CD14-positive monocyte (primary cell): ENCODE measurements at regions not wholly inside any gene's neighbourhood (a gene's known extent, or its start where the extent isn't known, plus 50 kb on each side); places are given as distances from the start of the nearest gene placed in this dataset.

Experiments used
- DNase-seq, 3 donors: peaks; one replicate each; pipeline ENCODE4 v3.0.0-alpha.2; 2011 to 2022
- H2AFZ ChIP-seq: 2 replicates; pipeline ENCODE4 v1.6.0; 2012; ENCODE audit warnings: mild to moderate bottlenecking, low read depth, low read length, inconsistent platforms; ENCODE audit not compliant: insufficient read depth, poor library complexity, severe bottlenecking
- H3K27ac ChIP-seq, 2 donors: 1 replicate in 1 of 2; 2 replicates in 1 of 2; pipeline ENCODE4 v1.5.1; 2012 to 2013; ENCODE audit warnings: low read length in 2 of 2, control low read depth in 1 of 2, inconsistent platforms in 1 of 2, low read depth in 1 of 2, mild to moderate bottlenecking in 1 of 2
- H3K27me3 ChIP-seq, 2 donors: one replicate each; pipeline versions ENCODE4 v1.6.0 to v1.6.1; 2011 to 2013; ENCODE audit warnings: low read length in 2 of 2; ENCODE audit not compliant: control insufficient read depth in 2 of 2, insufficient read depth in 2 of 2
- H3K36me3 ChIP-seq, 2 donors: replicated peaks in 1 of 2; 1 replicate in 1 of 2; 2 replicates in 1 of 2; pipeline versions ENCODE4 v1.5.1 to v1.6.1; 2012 to 2013; ENCODE audit warnings: low read length in 2 of 2, control low read depth in 1 of 2, inconsistent platforms in 1 of 2, mild to moderate bottlenecking in 1 of 2; ENCODE audit not compliant: insufficient read depth in 2 of 2, control insufficient read depth in 1 of 2
- H3K4me1 ChIP-seq, 2 donors: 1 replicate in 1 of 2; 2 replicates in 1 of 2; pipeline versions ENCODE4 v1.5.1 to v1.6.1; 2012 to 2013; ENCODE audit warnings: low read length in 2 of 2, control low read depth in 1 of 2, inconsistent platforms in 1 of 2, mild to moderate bottlenecking in 1 of 2, moderate library complexity in 1 of 2; ENCODE audit not compliant: insufficient read depth in 2 of 2, control insufficient read depth in 1 of 2
- H3K4me2 ChIP-seq: replicated peaks from 2 replicates; pipeline ENCODE3; 2012; ENCODE audit warnings: low read length, moderate library complexity, mild to moderate bottlenecking; ENCODE audit not compliant: poor library complexity, severe bottlenecking; ENCODE audit errors: extremely low read depth
- H3K4me3 ChIP-seq, 3 experiments: fragments of 200-600 bp in 1 of 3; sonication (generic) in 1 of 3; replicated peaks in 1 of 3; 1 replicate in 2 of 3; 2 replicates in 1 of 3; pipeline ENCODE4 v1.5.1; 2011 to 2013; ENCODE audit warnings: low read length in 3 of 3, mild to moderate bottlenecking in 3 of 3, control low read depth in 2 of 3, low read depth in 2 of 3, inconsistent platforms in 1 of 3, moderate library complexity in 1 of 3
- H3K79me2 ChIP-seq: 2 replicates; pipeline ENCODE4 v1.6.0; 2012; ENCODE audit warnings: mild to moderate bottlenecking, control low read depth, inconsistent platforms, low read length, moderate library complexity; ENCODE audit not compliant: insufficient read depth
- H3K9ac ChIP-seq: 2 replicates; pipeline ENCODE4 v1.6.0; 2017; ENCODE audit warnings: low read length, mild to moderate bottlenecking; ENCODE audit not compliant: insufficient read depth, poor library complexity, severe bottlenecking
- H3K9me3 ChIP-seq, 2 donors: replicated peaks in 1 of 2; 1 replicate in 1 of 2; 2 replicates in 1 of 2; pipeline versions ENCODE4 v1.5.1 to v1.6.1; 2012 to 2013; ENCODE audit warnings: low read length in 2 of 2, control low read depth in 1 of 2; ENCODE audit not compliant: control insufficient read depth in 1 of 2, insufficient read depth in 1 of 2
- H4K20me1 ChIP-seq: 2 replicates; pipeline ENCODE4 v1.6.0; 2012; ENCODE audit warnings: mild to moderate bottlenecking, low read length, control low read depth, moderate library complexity; ENCODE audit not compliant: insufficient read depth
- H3K27ac Mint-ChIP-seq, 7 donors: one replicate each; pipeline ENCODE4 v1.8.0; 2020; ENCODE audit warnings: mild to moderate bottlenecking in 7 of 7, mixed read lengths in 7 of 7, moderate library complexity in 6 of 7, inconsistent platforms in 2 of 7
- H3K27me3 Mint-ChIP-seq, 3 donors: one replicate each; pipeline ENCODE4 v1.8.0; 2021 to 2022; ENCODE audit warnings: low read depth in 3 of 3, mild to moderate bottlenecking in 3 of 3, mixed read lengths in 3 of 3, moderate library complexity in 3 of 3, inconsistent platforms in 1 of 3
- H3K36me3 Mint-ChIP-seq, 2 donors: one replicate each; pipeline ENCODE4 v1.8.0; 2020; ENCODE audit warnings: mixed read lengths in 2 of 2, inconsistent platforms in 1 of 2, mild to moderate bottlenecking in 1 of 2
- H3K4me1 Mint-ChIP-seq: one replicate; pipeline ENCODE4 v1.8.0; 2020; ENCODE audit warnings: mild to moderate bottlenecking, mixed read lengths
- H3K4me3 Mint-ChIP-seq, 2 donors: one replicate each; pipeline ENCODE4 v1.8.0; 2020; ENCODE audit warnings: mild to moderate bottlenecking in 2 of 2, mixed read lengths in 2 of 2, moderate library complexity in 1 of 2
- H3K9me3 Mint-ChIP-seq, 7 donors: one replicate each; pipeline ENCODE4 v1.8.0; 2020 to 2022; ENCODE audit warnings: mixed read lengths in 7 of 7, mild to moderate bottlenecking in 6 of 7, moderate library complexity in 6 of 7, inconsistent platforms in 2 of 7
- CTCF ChIP-seq: fragments of 200-600 bp; IDR thresholded peaks from one replicate; pipeline ENCODE4 v1.8.0; 2022; ENCODE audit warnings: antibody characterized with exemption, mild to moderate bottlenecking
- WGBS: methylation state at CpG from one replicate; pipeline ENCODE4 v1.1.5; 2013; ENCODE audit warnings: missing lambda C conversion rate; ENCODE audit not compliant: insufficient coverage; 5-methylcytosine and 5-hydroxymethylcytosine counted together
- intact Hi-C, 2 donors: fragments of 100-400 bp; cut with micrococcal nuclease; formaldehyde crosslinking; loops; one replicate each; pipeline versions ENCODE4 v1.15.0 to v1.15.1; 2023

- no peak overlapping the region for H3K4me3 ChIP-seq
- no peak for DNase-seq
- no peaks in the 10 kb centered on the region for H3K79me2 ChIP-seq
- H3K4me1 ChIP-seq: no peaks in the 10 kb centered on the region
- no peaks in the 10 kb centered on the region for H3K27me3 ChIP-seq
- H3K36me3 ChIP-seq: no peaks in the 10 kb centered on the region
- no peaks in the 10 kb centered on the region for H4K20me1 ChIP-seq
- H3K27ac Mint-ChIP-seq: no peak overlapping the region
- H3K9me3 ChIP-seq: peaks cover 31 to 33% of the 10 kb centered on the region in 2 donors
- no peak for TF ChIP-seq CTCF
- H3K27ac ChIP-seq: no peak overlapping the region
- H2AFZ ChIP-seq: no peak overlapping the region
- peaks cover 0 to 2% (median 0%) of the 10 kb centered on the region in 3 donors for H3K27me3 Mint-ChIP-seq
- H3K9ac ChIP-seq: no peak overlapping the region
- H3K36me3 Mint-ChIP-seq: no peaks in the 10 kb centered on the region
- no peak overlapping the region for H3K4me3 Mint-ChIP-seq
- H3K4me2 ChIP-seq: no peak overlapping the region
- no peaks in the 10 kb centered on the region for H3K4me1 Mint-ChIP-seq
- intact Hi-C loops: no loop called here
- H3K9me3 Mint-ChIP-seq: peaks cover 9 to 33% (median 19%) of the 10 kb centered on the region in 7 donors
Observed at GRCh38 chr5:2482778-2483177, 268.7 kb downstream of the IRX2 start.

- Mint-ChIP-seq H3K27ac (no peak overlapping the region), H3K4me3 (no peak overlapping the region), H3K36me3 (no peaks in the 10 kb centered on the region), H3K4me1 (no peaks in the 10 kb centered on the region), H3K27me3 (peaks cover 0 to 2% (median 0%) of the 10 kb centered on the region in 3 donors), H3K9me3 (peaks cover 9 to 36% (median 23%) of the 10 kb centered on the region in 7 donors)
- no peak overlapping the region for H3K4me3 ChIP-seq
- H3K27ac ChIP-seq: no peak overlapping the region
- H3K79me2 ChIP-seq: no peaks in the 10 kb centered on the region
- whole genome bisulfite sequencing: 93% methylated on average over 3 of the region's 4 CpGs
- no peak for TF ChIP-seq CTCF
- H3K4me2 ChIP-seq: no peak overlapping the region
- intact Hi-C loops: no loop called here
- peaks cover 39 to 40% of the 10 kb centered on the region in 2 donors for H3K9me3 ChIP-seq
- no peak overlapping the region for H2AFZ ChIP-seq
- H4K20me1 ChIP-seq: no peaks in the 10 kb centered on the region
- no peaks in the 10 kb centered on the region for H3K27me3 ChIP-seq
- H3K4me1 ChIP-seq: no peaks in the 10 kb centered on the region
- no peak for DNase-seq
- H3K36me3 ChIP-seq: no peaks in the 10 kb centered on the region
- no peak overlapping the region for H3K9ac ChIP-seq
Observed at GRCh38 chr5:2480871-2481270, 270.6 kb downstream of the IRX2 start.
